Activated CD4-positive, alpha-beta memory T cell treated with anti-CD3 and anti-CD28 coated beads for 36 hours (primary cell): ENCODE measurements at regions not wholly inside any gene's neighbourhood (a gene's known extent, or its start where the extent isn't known, plus 50 kb on each side); places are given as distances from the start of the nearest gene placed in this dataset.

ENCODE experiments used
- CTCF ChIA-PET: fragments of 350-600 bp; sonication (Branson Sonifier 250); formaldehyde crosslinking; loops from one replicate; lab custom pipeline; 2021; ENCODE audit warnings: antibody characterized with exemption, inconsistent platforms; lab: Charles Lee
- POLR2A ChIA-PET: fragments of 350-600 bp; sonication (Branson Sonifier 250); formaldehyde crosslinking; loops from one replicate; lab custom pipeline; 2021; ENCODE audit warnings: antibody characterized with exemption; lab: Charles Lee
- DNase-seq: peaks from one replicate; pipeline ENCODE4 v3.0.0-alpha.2; 2020
- H3K27ac Mint-ChIP-seq: one replicate; pipeline ENCODE4 v1.8.0; 2021; ENCODE audit warnings: mixed read lengths
- H3K27me3 Mint-ChIP-seq: one replicate; pipeline ENCODE4 v1.8.0; 2021; ENCODE audit warnings: mixed read lengths
- H3K36me3 Mint-ChIP-seq: one replicate; pipeline ENCODE4 v1.8.0; 2021; ENCODE audit warnings: mixed read lengths
- H3K4me1 Mint-ChIP-seq: one replicate; pipeline ENCODE4 v1.8.0; 2021; ENCODE audit warnings: low read depth, mixed read lengths
- H3K4me3 Mint-ChIP-seq: one replicate; pipeline ENCODE4 v1.8.0; 2021; ENCODE audit warnings: mild to moderate bottlenecking, mixed read lengths
- H3K9me3 Mint-ChIP-seq: one replicate; pipeline ENCODE4 v1.8.0; 2021; ENCODE audit warnings: mixed read lengths
- intact Hi-C: fragments of 100-400 bp; cut with micrococcal nuclease; formaldehyde crosslinking; loops from one replicate; pipeline ENCODE4 v1.15.1; 2023

- intact Hi-C loops, result no loop called here
- H3K9me3 Mint-ChIP-seq, result no peaks in the 10 kb centered on the region
- no peak for DNase-seq
- POLR2A ChIA-PET, result no interaction called here
- no peaks in the 10 kb centered on the region for H3K36me3 Mint-ChIP-seq
- H3K27ac Mint-ChIP-seq, result no peak overlapping the region
- no peak overlapping the region for H3K4me3 Mint-ChIP-seq
- CTCF ChIA-PET, result no interaction called here
- H3K4me1 Mint-ChIP-seq, result peaks cover 21% of the 10 kb centered on the region
- H3K27me3 Mint-ChIP-seq, result no peaks in the 10 kb centered on the region
These were observed 646.7 kb downstream of the BCOR start for GRCh38 chrX:39451046-39451445.

GRCh38 chrX:39452401-39452800 lies 645.4 kb downstream of the BCOR start:
- intact Hi-C loops, result no loop called here
- CTCF ChIA-PET, result no interaction called here
- POLR2A ChIA-PET, result no interaction called here
- H3K9me3 Mint-ChIP-seq, result peaks cover 2% of the 10 kb centered on the region
- H3K27me3 Mint-ChIP-seq, result no peaks in the 10 kb centered on the region
- no peak overlapping the region for H3K27ac Mint-ChIP-seq
- peaks cover 1% of the 10 kb centered on the region for H3K36me3 Mint-ChIP-seq
- DNase-seq, result no peak
- H3K4me3 Mint-ChIP-seq, result no peak overlapping the region
- H3K4me1 Mint-ChIP-seq, result peaks cover 21% of the 10 kb centered on the region

DNA sequence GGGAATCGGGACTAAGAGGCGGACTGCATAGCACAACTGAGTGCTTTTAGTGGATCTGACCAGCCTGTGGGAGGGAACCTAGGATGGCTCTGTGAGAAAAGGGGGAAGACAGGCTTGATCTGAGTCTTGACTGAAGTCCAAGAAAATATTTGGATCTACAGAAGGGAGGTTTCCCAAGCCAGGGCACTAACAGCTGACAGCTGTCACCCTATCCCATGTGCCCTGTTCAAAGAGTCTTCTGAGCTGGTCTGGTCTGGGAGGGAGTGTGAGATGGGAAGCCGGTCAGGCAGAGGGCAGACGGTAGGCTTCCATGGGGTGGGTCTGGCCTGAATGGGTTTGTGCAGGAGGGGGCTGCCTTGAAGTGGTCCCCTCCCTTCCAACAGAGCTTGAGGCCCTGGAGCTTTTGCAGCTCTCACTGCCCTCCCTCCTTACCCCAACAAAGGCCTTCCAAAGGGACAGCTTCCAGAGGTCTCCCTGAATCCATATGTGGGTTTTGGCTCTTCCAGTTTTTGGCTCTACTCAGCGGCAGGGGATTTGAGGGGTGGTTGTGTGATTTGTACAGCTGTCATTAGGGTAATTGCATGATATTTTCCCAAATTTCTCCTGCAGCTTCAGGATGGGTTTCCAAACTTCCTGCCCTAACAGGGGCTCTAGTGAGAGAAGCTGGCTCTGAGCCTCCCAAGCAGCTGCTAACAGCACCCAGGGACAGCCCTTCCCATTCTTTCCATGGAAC lies 643.7 kb downstream of the BCOR start:
- Mint-ChIP-seq H3K27me3 (no peaks in the 10 kb centered on the region), H3K9me3 (peaks cover 2% of the 10 kb centered on the region), H3K36me3 (peaks cover 1% of the 10 kb centered on the region), H3K4me1 (peaks cover 12% of the 10 kb centered on the region), H3K27ac (no peak overlapping the region), H3K4me3 (no peak overlapping the region)
- DNase-seq, result no peak
- intact Hi-C loops, result no loop called here
- ChIA-PET POLR2A (no interaction called here), CTCF (interaction anchor here (0.8 kb wide), 1 partner anchor 306 kb away, joined by 3 read pairs; no protein-coding TSS in a partner anchor)

- Mint-ChIP-seq H3K36me3 (peaks cover 1% of the 10 kb centered on the region), H3K27me3 (no peaks in the 10 kb centered on the region), H3K4me1 (no peaks in the 10 kb centered on the region), H3K27ac (no peak overlapping the region), H3K4me3 (no peak overlapping the region), H3K9me3 (peaks cover 2% of the 10 kb centered on the region)
- DNase-seq, result no peak
- POLR2A ChIA-PET, result no interaction called here
- CTCF ChIA-PET, result no interaction called here
- intact Hi-C loops, result no loop called here
These were observed 640.7 kb downstream of the BCOR start for GRCh38 chrX:39456894-39457604.

DNA sequence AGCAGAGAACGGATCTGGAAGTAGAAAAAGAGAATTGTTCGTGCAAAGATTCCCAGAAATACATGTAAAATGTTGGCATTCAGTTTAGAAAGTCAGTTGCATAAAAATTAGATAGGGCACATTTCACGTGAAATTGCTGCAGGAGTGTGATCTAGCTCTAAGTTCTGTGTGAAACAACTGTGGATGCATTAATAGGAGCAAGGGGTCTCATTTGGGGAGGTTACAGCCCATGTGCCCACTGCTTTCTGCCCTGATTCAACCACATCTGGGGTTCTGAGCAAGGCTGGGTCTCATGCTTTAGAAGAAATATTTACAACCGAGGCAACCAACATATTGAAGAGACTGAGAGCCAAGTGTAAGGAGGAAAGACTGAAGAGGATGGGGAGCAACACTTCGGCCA lies 639.0 kb downstream of the BCOR start:
- Mint-ChIP-seq H3K27me3 (no peaks in the 10 kb centered on the region), H3K27ac (no peak overlapping the region), H3K4me3 (no peak overlapping the region), H3K9me3 (peaks cover 2% of the 10 kb centered on the region), H3K36me3 (peaks cover 1% of the 10 kb centered on the region), H3K4me1 (no peaks in the 10 kb centered on the region)
- POLR2A ChIA-PET, result no interaction called here
- DNase-seq, result no peak
- CTCF ChIA-PET, result no interaction called here
- intact Hi-C loops, result no loop called here

DNA sequence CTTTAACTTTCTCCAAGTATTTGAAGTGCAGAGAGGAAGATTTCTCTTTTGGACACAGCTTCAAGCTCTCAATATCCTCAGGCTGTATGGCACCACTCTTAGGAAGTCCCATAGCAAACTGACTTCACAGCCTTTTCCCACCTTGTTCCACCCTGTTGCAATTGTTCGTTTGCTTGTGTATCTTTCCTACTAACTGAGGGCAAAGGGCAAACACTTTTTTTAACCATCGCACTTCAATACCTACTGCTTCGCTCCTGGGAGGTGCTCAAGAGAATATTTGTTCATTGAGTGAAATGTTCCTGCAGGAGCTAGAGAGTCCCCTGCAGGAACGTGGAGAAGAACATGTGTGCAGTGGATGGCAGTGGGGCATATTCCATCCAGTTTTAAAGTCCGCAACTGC lies 638.6 kb downstream of the BCOR start:
- H3K27me3 Mint-ChIP-seq, result no peaks in the 10 kb centered on the region
- intact Hi-C loops, result no loop called here
- no peak overlapping the region for H3K4me3 Mint-ChIP-seq
- H3K27ac Mint-ChIP-seq, result no peak overlapping the region
- H3K36me3 Mint-ChIP-seq, result peaks cover 1% of the 10 kb centered on the region
- no peak for DNase-seq
- no peaks in the 10 kb centered on the region for H3K4me1 Mint-ChIP-seq
- ChIA-PET CTCF (no interaction called here), POLR2A (no interaction called here)
- H3K9me3 Mint-ChIP-seq, result peaks cover 2% of the 10 kb centered on the region

- H3K36me3 Mint-ChIP-seq, result peaks cover 1% of the 10 kb centered on the region
- intact Hi-C loops, result no loop called here
- H3K27me3 Mint-ChIP-seq, result no peaks in the 10 kb centered on the region
- no peak overlapping the region for H3K27ac Mint-ChIP-seq
- no peak overlapping the region for H3K4me3 Mint-ChIP-seq
- DNase-seq, result no peak
- peaks cover 2% of the 10 kb centered on the region for H3K4me1 Mint-ChIP-seq
- POLR2A ChIA-PET, result no interaction called here
- H3K9me3 Mint-ChIP-seq, result peaks cover 2% of the 10 kb centered on the region
- CTCF ChIA-PET, result no interaction called here
These were observed 637.8 kb downstream of the BCOR start for GRCh38 chrX:39459952-39460351.

GRCh38 chrX:39460499-39460898 lies 637.3 kb downstream of the BCOR start:
- no peak overlapping the region for H3K4me3 Mint-ChIP-seq
- DNase-seq, result no peak
- POLR2A ChIA-PET, result no interaction called here
- CTCF ChIA-PET, result no interaction called here
- intact Hi-C loops, result no loop called here
- peaks cover 2% of the 10 kb centered on the region for H3K4me1 Mint-ChIP-seq
- H3K36me3 Mint-ChIP-seq, result peaks cover 1% of the 10 kb centered on the region
- no peak overlapping the region for H3K27ac Mint-ChIP-seq
- H3K9me3 Mint-ChIP-seq, result peaks cover 2% of the 10 kb centered on the region
- H3K27me3 Mint-ChIP-seq, result no peaks in the 10 kb centered on the region

- no peak for DNase-seq
- intact Hi-C loops, result no loop called here
- Mint-ChIP-seq H3K4me1 (peaks cover 2% of the 10 kb centered on the region), H3K4me3 (no peak overlapping the region), H3K27me3 (no peaks in the 10 kb centered on the region), H3K9me3 (no peaks in the 10 kb centered on the region), H3K27ac (no peak overlapping the region), H3K36me3 (no peaks in the 10 kb centered on the region)
- POLR2A ChIA-PET, result no interaction called here
- CTCF ChIA-PET, result no interaction called here
These were observed 634.9 kb downstream of the BCOR start for GRCh38 chrX:39462835-39463234.

GRCh38 chrX:39464253-39464652 lies 633.5 kb downstream of the BCOR start:
- POLR2A ChIA-PET, result no interaction called here
- intact Hi-C loops, result no loop called here

GRCh38 chrX:39465467-39465866 lies 632.3 kb downstream of the BCOR start:
- no peaks in the 10 kb centered on the region for H3K27me3 Mint-ChIP-seq
- no peak overlapping the region for H3K4me3 Mint-ChIP-seq

More at GRCh38 chrX:39464253-39464652, 633.5 kb downstream of the BCOR start:
- Mint-ChIP-seq H3K4me3 (no peak overlapping the region), H3K27me3 (no peaks in the 10 kb centered on the region), H3K36me3 (no peaks in the 10 kb centered on the region), H3K4me1 (peaks cover 2% of the 10 kb centered on the region), H3K27ac (no peak overlapping the region), H3K9me3 (no peaks in the 10 kb centered on the region)
- DNase-seq, result no peak
- CTCF ChIA-PET, result no interaction called here

DNA sequence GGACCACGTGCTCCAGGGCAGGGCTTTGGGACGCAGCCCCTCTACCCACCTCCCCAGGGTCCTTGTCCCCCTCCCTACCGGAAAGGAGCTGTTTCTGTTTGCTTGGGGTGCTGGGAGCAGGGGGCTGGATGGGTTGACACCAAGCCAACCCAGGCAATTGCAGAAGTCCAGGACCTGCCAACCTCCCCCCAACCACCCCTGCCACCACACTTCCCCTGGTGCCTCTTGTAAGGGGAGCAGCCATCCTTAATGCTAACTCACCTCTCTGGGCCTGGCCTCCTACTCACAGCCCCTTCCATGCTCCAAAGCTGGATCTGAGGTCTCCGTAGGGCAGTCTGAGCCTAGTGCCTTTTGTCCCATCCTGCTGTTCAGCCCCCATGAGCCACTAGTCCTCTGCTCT lies 631.9 kb downstream of the BCOR start:
- Mint-ChIP-seq H3K4me1 (peaks cover 2% of the 10 kb centered on the region), H3K27ac (no peak overlapping the region), H3K36me3 (no peaks in the 10 kb centered on the region), H3K27me3 (no peaks in the 10 kb centered on the region), H3K9me3 (no peaks in the 10 kb centered on the region), H3K4me3 (no peak overlapping the region)
- ChIA-PET POLR2A (no interaction called here), CTCF (no interaction called here)
- intact Hi-C loops, result no loop called here
- no peak for DNase-seq

More at GRCh38 chrX:39465467-39465866, 632.3 kb downstream of the BCOR start:
- Mint-ChIP-seq H3K9me3 (no peaks in the 10 kb centered on the region), H3K4me1 (peaks cover 2% of the 10 kb centered on the region), H3K27ac (no peak overlapping the region), H3K36me3 (no peaks in the 10 kb centered on the region)
- intact Hi-C loops, result no loop called here
- ChIA-PET CTCF (no interaction called here), POLR2A (no interaction called here)
- DNase-seq, result no peak

DNA sequence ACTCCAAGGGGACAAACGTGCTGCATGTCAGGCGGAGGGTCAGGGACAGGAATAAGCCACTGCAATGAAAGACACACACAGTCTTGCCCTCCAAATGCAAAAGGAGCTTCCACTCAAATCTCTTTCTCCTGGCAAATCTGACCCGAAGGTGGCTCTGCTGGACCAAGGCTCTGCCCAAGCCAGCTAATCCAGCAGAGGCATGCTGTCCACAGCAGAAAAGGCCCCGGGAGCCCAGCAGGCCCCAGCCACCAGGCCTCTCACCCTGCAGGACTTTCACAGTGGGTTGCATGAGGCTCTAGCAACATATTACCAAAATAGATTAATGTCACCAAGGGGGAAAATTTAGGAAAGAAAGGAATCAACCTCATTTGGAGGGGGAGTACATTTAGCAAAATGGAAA lies 628.6 kb downstream of the BCOR start:
- no peak overlapping the region for H3K4me3 Mint-ChIP-seq
- no peaks in the 10 kb centered on the region for H3K27me3 Mint-ChIP-seq
- POLR2A ChIA-PET, result no interaction called here

More for the DNA sequence above, 628.6 kb downstream of the BCOR start:
- Mint-ChIP-seq H3K4me1 (peaks cover 2% of the 10 kb centered on the region), H3K27ac (no peak overlapping the region), H3K9me3 (no peaks in the 10 kb centered on the region), H3K36me3 (no peaks in the 10 kb centered on the region)
- intact Hi-C loops, result no loop called here
- CTCF ChIA-PET, result no interaction called here
- DNase-seq, result no peak
